CD14-positive monocyte (primary cell): ENCODE measurements at regions not wholly inside any gene's neighbourhood (a gene's known extent, or its start where the extent isn't known, plus 50 kb on each side); places are given as distances from the start of the nearest gene placed in this dataset.

Experiments
- DNase-seq, 3 donors: peaks; one replicate each; pipeline ENCODE4 v3.0.0-alpha.2; 2011 to 2022
- H2AFZ ChIP-seq: 2 replicates; pipeline ENCODE4 v1.6.0; 2012; ENCODE audit warnings: mild to moderate bottlenecking, low read depth, low read length, inconsistent platforms; ENCODE audit not compliant: insufficient read depth, poor library complexity, severe bottlenecking
- H3K27ac ChIP-seq, 2 donors: 1 replicate in 1 of 2; 2 replicates in 1 of 2; pipeline ENCODE4 v1.5.1; 2012 to 2013; ENCODE audit warnings: low read length in 2 of 2, control low read depth in 1 of 2, inconsistent platforms in 1 of 2, low read depth in 1 of 2, mild to moderate bottlenecking in 1 of 2
- H3K27me3 ChIP-seq, 2 donors: one replicate each; pipeline versions ENCODE4 v1.6.0 to v1.6.1; 2011 to 2013; ENCODE audit warnings: low read length in 2 of 2; ENCODE audit not compliant: control insufficient read depth in 2 of 2, insufficient read depth in 2 of 2
- H3K36me3 ChIP-seq, 2 donors: replicated peaks in 1 of 2; 1 replicate in 1 of 2; 2 replicates in 1 of 2; pipeline versions ENCODE4 v1.5.1 to v1.6.1; 2012 to 2013; ENCODE audit warnings: low read length in 2 of 2, control low read depth in 1 of 2, inconsistent platforms in 1 of 2, mild to moderate bottlenecking in 1 of 2; ENCODE audit not compliant: insufficient read depth in 2 of 2, control insufficient read depth in 1 of 2
- H3K4me1 ChIP-seq, 2 donors: 1 replicate in 1 of 2; 2 replicates in 1 of 2; pipeline versions ENCODE4 v1.5.1 to v1.6.1; 2012 to 2013; ENCODE audit warnings: low read length in 2 of 2, control low read depth in 1 of 2, inconsistent platforms in 1 of 2, mild to moderate bottlenecking in 1 of 2, moderate library complexity in 1 of 2; ENCODE audit not compliant: insufficient read depth in 2 of 2, control insufficient read depth in 1 of 2
- H3K4me2 ChIP-seq: replicated peaks from 2 replicates; pipeline ENCODE3; 2012; ENCODE audit warnings: low read length, moderate library complexity, mild to moderate bottlenecking; ENCODE audit not compliant: poor library complexity, severe bottlenecking; ENCODE audit errors: extremely low read depth
- H3K4me3 ChIP-seq, 3 experiments: fragments of 200-600 bp in 1 of 3; sonication (generic) in 1 of 3; replicated peaks in 1 of 3; 1 replicate in 2 of 3; 2 replicates in 1 of 3; pipeline ENCODE4 v1.5.1; 2011 to 2013; ENCODE audit warnings: low read length in 3 of 3, mild to moderate bottlenecking in 3 of 3, control low read depth in 2 of 3, low read depth in 2 of 3, inconsistent platforms in 1 of 3, moderate library complexity in 1 of 3
- H3K79me2 ChIP-seq: 2 replicates; pipeline ENCODE4 v1.6.0; 2012; ENCODE audit warnings: mild to moderate bottlenecking, control low read depth, inconsistent platforms, low read length, moderate library complexity; ENCODE audit not compliant: insufficient read depth
- H3K9ac ChIP-seq: 2 replicates; pipeline ENCODE4 v1.6.0; 2017; ENCODE audit warnings: low read length, mild to moderate bottlenecking; ENCODE audit not compliant: insufficient read depth, poor library complexity, severe bottlenecking
- H3K9me3 ChIP-seq, 2 donors: replicated peaks in 1 of 2; 1 replicate in 1 of 2; 2 replicates in 1 of 2; pipeline versions ENCODE4 v1.5.1 to v1.6.1; 2012 to 2013; ENCODE audit warnings: low read length in 2 of 2, control low read depth in 1 of 2; ENCODE audit not compliant: control insufficient read depth in 1 of 2, insufficient read depth in 1 of 2
- H4K20me1 ChIP-seq: 2 replicates; pipeline ENCODE4 v1.6.0; 2012; ENCODE audit warnings: mild to moderate bottlenecking, low read length, control low read depth, moderate library complexity; ENCODE audit not compliant: insufficient read depth
- H3K27ac Mint-ChIP-seq, 7 donors: one replicate each; pipeline ENCODE4 v1.8.0; 2020; ENCODE audit warnings: mild to moderate bottlenecking in 7 of 7, mixed read lengths in 7 of 7, moderate library complexity in 6 of 7, inconsistent platforms in 2 of 7
- H3K27me3 Mint-ChIP-seq, 3 donors: one replicate each; pipeline ENCODE4 v1.8.0; 2021 to 2022; ENCODE audit warnings: low read depth in 3 of 3, mild to moderate bottlenecking in 3 of 3, mixed read lengths in 3 of 3, moderate library complexity in 3 of 3, inconsistent platforms in 1 of 3
- H3K36me3 Mint-ChIP-seq, 2 donors: one replicate each; pipeline ENCODE4 v1.8.0; 2020; ENCODE audit warnings: mixed read lengths in 2 of 2, inconsistent platforms in 1 of 2, mild to moderate bottlenecking in 1 of 2
- H3K4me1 Mint-ChIP-seq: one replicate; pipeline ENCODE4 v1.8.0; 2020; ENCODE audit warnings: mild to moderate bottlenecking, mixed read lengths
- H3K4me3 Mint-ChIP-seq, 2 donors: one replicate each; pipeline ENCODE4 v1.8.0; 2020; ENCODE audit warnings: mild to moderate bottlenecking in 2 of 2, mixed read lengths in 2 of 2, moderate library complexity in 1 of 2
- H3K9me3 Mint-ChIP-seq, 7 donors: one replicate each; pipeline ENCODE4 v1.8.0; 2020 to 2022; ENCODE audit warnings: mixed read lengths in 7 of 7, mild to moderate bottlenecking in 6 of 7, moderate library complexity in 6 of 7, inconsistent platforms in 2 of 7
- WGBS: methylation state at CpG from one replicate; pipeline ENCODE4 v1.1.5; 2013; ENCODE audit warnings: missing lambda C conversion rate; ENCODE audit not compliant: insufficient coverage; 5-methylcytosine and 5-hydroxymethylcytosine counted together
- intact Hi-C, 2 donors: fragments of 100-400 bp; cut with micrococcal nuclease; formaldehyde crosslinking; loops; one replicate each; pipeline versions ENCODE4 v1.15.0 to v1.15.1; 2023
- TF ChIP-seq, protein P1 (sequence below): fragments of 200-600 bp; IDR thresholded peaks from one replicate; pipeline ENCODE4 v1.8.0; 2022; ENCODE audit warnings: antibody characterized with exemption, mild to moderate bottlenecking

DNA sequence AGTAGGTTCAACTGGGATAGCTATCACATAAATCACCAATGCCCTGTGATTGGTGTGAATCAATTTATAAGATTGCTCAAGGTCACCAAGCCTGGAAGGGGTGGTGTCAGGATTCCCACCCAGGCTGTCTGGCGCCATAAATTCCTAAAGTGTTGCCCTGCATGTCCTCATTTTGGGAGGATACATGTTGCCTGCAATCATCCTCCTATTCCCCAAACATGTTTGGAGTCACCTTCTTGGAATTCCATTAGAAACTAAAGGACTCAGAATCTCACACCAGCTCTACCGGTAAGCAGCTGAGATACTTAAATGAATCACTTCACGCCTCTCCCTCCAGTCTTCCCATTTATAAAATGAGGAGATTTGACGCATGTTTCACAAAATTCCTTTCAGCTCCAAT, 54.1 kb upstream of the SLC45A1 start:
- Mint-ChIP-seq H3K4me3 (no peak overlapping the region), H3K9me3 (peaks cover 0 to 7% (median 3%) of the 10 kb centered on the region in 7 donors), H3K27me3 (peaks cover 6 to 9% (median 8%) of the 10 kb centered on the region in 3 donors), H3K4me1 (peaks cover 10% of the 10 kb centered on the region), H3K36me3 (no peaks in the 10 kb centered on the region), H3K27ac (no peak overlapping the region)
- Histone ChIP-seq H3K4me2 (no peak overlapping the region), H3K9me3 (no peaks in the 10 kb centered on the region), H3K9ac (no peak overlapping the region), H3K27ac (no peak overlapping the region), H3K4me1 (no peaks in the 10 kb centered on the region), H3K27me3 (no peaks in the 10 kb centered on the region), H3K36me3 (no peaks in the 10 kb centered on the region), H4K20me1 (no peaks in the 10 kb centered on the region), H2AFZ (no peak overlapping the region), H3K4me3 (no peak overlapping the region), H3K79me2 (no peaks in the 10 kb centered on the region)
- WGBS = 100% methylated on average over 1 of the region's 4 CpGs
- DNase-seq = no peak
- intact Hi-C loops = no loop called here
- TF ChIP-seq, protein P1, sequence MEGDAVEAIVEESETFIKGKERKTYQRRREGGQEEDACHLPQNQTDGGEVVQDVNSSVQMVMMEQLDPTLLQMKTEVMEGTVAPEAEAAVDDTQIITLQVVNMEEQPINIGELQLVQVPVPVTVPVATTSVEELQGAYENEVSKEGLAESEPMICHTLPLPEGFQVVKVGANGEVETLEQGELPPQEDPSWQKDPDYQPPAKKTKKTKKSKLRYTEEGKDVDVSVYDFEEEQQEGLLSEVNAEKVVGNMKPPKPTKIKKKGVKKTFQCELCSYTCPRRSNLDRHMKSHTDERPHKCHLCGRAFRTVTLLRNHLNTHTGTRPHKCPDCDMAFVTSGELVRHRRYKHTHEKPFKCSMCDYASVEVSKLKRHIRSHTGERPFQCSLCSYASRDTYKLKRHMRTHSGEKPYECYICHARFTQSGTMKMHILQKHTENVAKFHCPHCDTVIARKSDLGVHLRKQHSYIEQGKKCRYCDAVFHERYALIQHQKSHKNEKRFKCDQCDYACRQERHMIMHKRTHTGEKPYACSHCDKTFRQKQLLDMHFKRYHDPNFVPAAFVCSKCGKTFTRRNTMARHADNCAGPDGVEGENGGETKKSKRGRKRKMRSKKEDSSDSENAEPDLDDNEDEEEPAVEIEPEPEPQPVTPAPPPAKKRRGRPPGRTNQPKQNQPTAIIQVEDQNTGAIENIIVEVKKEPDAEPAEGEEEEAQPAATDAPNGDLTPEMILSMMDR = no peak

DNA sequence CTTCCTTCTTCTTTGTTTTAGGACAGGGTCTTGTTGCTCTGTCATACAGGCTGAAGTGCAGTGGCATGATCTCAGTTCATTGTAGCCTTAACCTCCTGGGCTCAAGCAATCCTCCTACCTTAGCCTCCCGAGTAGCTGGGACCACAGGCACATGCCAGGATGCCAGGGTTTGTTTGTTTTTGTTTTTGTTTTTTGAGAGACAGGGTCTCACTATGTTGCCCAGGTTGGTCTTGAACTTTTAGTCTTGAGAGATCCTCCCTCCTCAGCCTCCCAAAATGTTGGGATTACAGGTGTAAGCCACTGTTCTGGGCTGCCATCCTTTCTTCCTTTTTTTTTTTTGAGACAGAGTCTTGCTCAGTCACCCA, 56.5 kb upstream of the SLC45A1 start:
- Histone ChIP-seq H3K36me3 (no peaks in the 10 kb centered on the region), H3K79me2 (no peaks in the 10 kb centered on the region), H3K27ac (no peak overlapping the region), H3K4me3 (no peak overlapping the region), H2AFZ (no peak overlapping the region), H3K4me1 (no peaks in the 10 kb centered on the region), H3K27me3 (no peaks in the 10 kb centered on the region), H3K9me3 (no peaks in the 10 kb centered on the region), H3K9ac (no peak overlapping the region), H4K20me1 (no peaks in the 10 kb centered on the region), H3K4me2 (no peak overlapping the region)
- no peak overlapping the region for H3K4me3 Mint-ChIP-seq
- H3K9me3 Mint-ChIP-seq = peaks cover 0 to 2% (median under 1%) of the 10 kb centered on the region in 7 donors
- intact Hi-C loops = no loop called here
- DNase-seq = no peak
- H3K4me1 Mint-ChIP-seq = no peaks in the 10 kb centered on the region
- no CpG with 5 or more reads among the region's 1 CpG for WGBS
- no peak overlapping the region for H3K27ac Mint-ChIP-seq
- TF ChIP-seq, protein P1 = no peak
- H3K36me3 Mint-ChIP-seq = no peaks in the 10 kb centered on the region
- peaks cover 6 to 11% (median 7%) of the 10 kb centered on the region in 3 donors for H3K27me3 Mint-ChIP-seq
